Fibroblast of villous mesenchyme (primary cell): ENCODE measurements at regions not wholly inside any gene's neighbourhood (a gene's known extent, or its start where the extent isn't known, plus 50 kb on each side); places are given as distances from the start of the nearest gene placed in this dataset.

Experiments used
- DNase-seq: peaks from one replicate; pipeline ENCODE4 v3.0.0-alpha.2; 2010; ENCODE audit warnings: low read depth
- H3K4me3 ChIP-seq: 2 replicates; pipeline ENCODE4 v1.5.1; 2011; ENCODE audit warnings: low read depth, mild to moderate bottlenecking, low read length
- CTCF ChIP-seq: IDR thresholded peaks from 2 replicates; pipeline ENCODE4 v1.5.1; 2012; ENCODE audit warnings: low read depth, mild to moderate bottlenecking, low read length; ENCODE audit not compliant: insufficient read depth

- H3K4me3 ChIP-seq: no peak overlapping the region
- TF ChIP-seq CTCF: no peak
- DNase-seq: no peak
Measured at GRCh38 chr11:19552161-19552560, 160.5 kb upstream of the NAV2 start.

- DNase-seq: no peak
- H3K4me3 ChIP-seq: no peak overlapping the region
- TF ChIP-seq CTCF: no peak
Measured at GRCh38 chr11:19551457-19551856, 161.2 kb upstream of the NAV2 start.

- H3K4me3 ChIP-seq: no peak overlapping the region
- no peak for DNase-seq
- no peak for TF ChIP-seq CTCF
Measured at GRCh38 chr11:19547044-19547443, 165.6 kb upstream of the NAV2 start.

- no peak overlapping the region for H3K4me3 ChIP-seq
- DNase-seq: no peak
- no peak for TF ChIP-seq CTCF
Measured at GRCh38 chr11:19546325-19546724, 166.3 kb upstream of the NAV2 start.

GRCh38 chr11:19541521-19542049 lies 171.1 kb upstream of the NAV2 start:
- no peak for DNase-seq
- no peak for TF ChIP-seq CTCF
- H3K4me3 ChIP-seq: no peak overlapping the region

- no peak for DNase-seq
- no peak overlapping the region for H3K4me3 ChIP-seq
- TF ChIP-seq CTCF: no peak
Measured at GRCh38 chr11:19539861-19540260, 172.8 kb upstream of the NAV2 start.

- TF ChIP-seq CTCF: no peak
- no peak overlapping the region for H3K4me3 ChIP-seq
- no peak for DNase-seq
Measured at GRCh38 chr11:19537803-19538453, 174.7 kb upstream of the NAV2 start.
